Sigmoid colon (tissue), 6 donors: ENCODE measurements at regions not wholly inside any gene's neighbourhood (a gene's known extent, or its start where the extent isn't known, plus 50 kb on each side); places are given as distances from the start of the nearest gene placed in this dataset.

ENCODE experiments used
- DNase-seq: peaks from one replicate; pipeline ENCODE4 v3.0.0-alpha.2; 2019
- H3K27ac ChIP-seq, 4 donors: fragments of 200-600 bp; sonication (generic); one replicate each; pipeline ENCODE4 v1.5.1; 2016 to 2019; ENCODE audit warnings: mild to moderate bottlenecking in 1 of 4
- H3K27me3 ChIP-seq, 3 donors: fragments of 200-600 bp; sonication (generic); one replicate each; pipeline ENCODE4 v1.5.1; 2019; ENCODE audit warnings: mild to moderate bottlenecking in 1 of 3
- H3K36me3 ChIP-seq, 4 donors: fragments of 200-600 bp; sonication (generic); one replicate each; pipeline ENCODE4 v1.5.1; 2016 to 2019
- H3K4me1 ChIP-seq, 4 donors: fragments of 200-600 bp; sonication (generic); one replicate each; pipeline ENCODE4 v1.5.1; 2017 to 2019
- H3K4me3 ChIP-seq, 4 donors: fragments of 200-600 bp; sonication (generic); one replicate each; pipeline ENCODE4 v1.5.1; 2017 to 2019; ENCODE audit warnings: mild to moderate bottlenecking in 2 of 4, moderate library complexity in 1 of 4
- H3K9me3 ChIP-seq, 4 donors: fragments of 200-600 bp in 3 of 4; sonication (generic) in 3 of 4; one replicate each; pipeline versions ENCODE4 v1.5.1 to v1.6.1; 2013 to 2019
- EP300 ChIP-seq, 4 donors: sonication (generic); formaldehyde crosslinking; IDR thresholded peaks; one replicate each; pipeline ENCODE4 v1.6.1; 2017; ENCODE audit warnings: antibody characterized with exemption in 4 of 4
- POLR2A ChIP-seq, 2 donors: fragments of 450-650 bp; IDR thresholded peaks; one replicate each; pipeline ENCODE4 v1.6.1; 2016; ENCODE audit warnings: antibody characterized with exemption in 2 of 2, mild to moderate bottlenecking in 2 of 2, moderate library complexity in 2 of 2
- POLR2AphosphoS5 ChIP-seq, 4 donors: sonication (generic); formaldehyde crosslinking; IDR thresholded peaks; one replicate each; pipeline ENCODE4 v1.6.1; 2017; ENCODE audit warnings: antibody characterized with exemption in 4 of 4
- WGBS, 2 donors: extraction: QIAGEN DNeasy Blood & Tissue Kit; methylation state at CpG; one replicate each; pipeline ENCODE4 v1.1.7; 2013; 5-methylcytosine and 5-hydroxymethylcytosine counted together
- intact Hi-C: fragments of 100-400 bp; cut with DNase I; formaldehyde crosslinking; loops from one replicate; pipeline ENCODE4 v1.15.1; 2023
- TF ChIP-seq, protein P1 (sequence below), 4 experiments: fragments of 450-650 bp in 3 of 4; fragments of 200-600 bp in 1 of 4; IDR thresholded peaks; one replicate each; pipeline ENCODE4 v1.5.1; 2016 to 2019; ENCODE audit warnings: antibody characterized with exemption in 4 of 4, mild to moderate bottlenecking in 3 of 4, moderate library complexity in 2 of 4
- donor health status: healthy with polysubstance abuse.
- donor health status: healthy.

- Histone ChIP-seq H3K36me3 (no peaks in the 10 kb centered on the region), H3K4me3 (no peak overlapping the region), H3K27me3 (no peaks in the 10 kb centered on the region), H3K27ac (no peak overlapping the region), H3K9me3 (no peaks in the 10 kb centered on the region), H3K4me1 (no peaks in the 10 kb centered on the region)
- 84 to 88% methylated on average over 2 of the region's 2 CpGs for WGBS, 2 donors
- DNase-seq, result no peak
- intact Hi-C loops, result no loop called here
- no peak for TF ChIP-seq EP300 (IDR thresholded peaks at IDR 0.05)
- no peak for TF ChIP-seq POLR2AphosphoS5 (IDR thresholded peaks at IDR 0.05)
- no peak for TF ChIP-seq POLR2A (IDR thresholded peaks at IDR 0.05)
- TF ChIP-seq, protein P1, sequence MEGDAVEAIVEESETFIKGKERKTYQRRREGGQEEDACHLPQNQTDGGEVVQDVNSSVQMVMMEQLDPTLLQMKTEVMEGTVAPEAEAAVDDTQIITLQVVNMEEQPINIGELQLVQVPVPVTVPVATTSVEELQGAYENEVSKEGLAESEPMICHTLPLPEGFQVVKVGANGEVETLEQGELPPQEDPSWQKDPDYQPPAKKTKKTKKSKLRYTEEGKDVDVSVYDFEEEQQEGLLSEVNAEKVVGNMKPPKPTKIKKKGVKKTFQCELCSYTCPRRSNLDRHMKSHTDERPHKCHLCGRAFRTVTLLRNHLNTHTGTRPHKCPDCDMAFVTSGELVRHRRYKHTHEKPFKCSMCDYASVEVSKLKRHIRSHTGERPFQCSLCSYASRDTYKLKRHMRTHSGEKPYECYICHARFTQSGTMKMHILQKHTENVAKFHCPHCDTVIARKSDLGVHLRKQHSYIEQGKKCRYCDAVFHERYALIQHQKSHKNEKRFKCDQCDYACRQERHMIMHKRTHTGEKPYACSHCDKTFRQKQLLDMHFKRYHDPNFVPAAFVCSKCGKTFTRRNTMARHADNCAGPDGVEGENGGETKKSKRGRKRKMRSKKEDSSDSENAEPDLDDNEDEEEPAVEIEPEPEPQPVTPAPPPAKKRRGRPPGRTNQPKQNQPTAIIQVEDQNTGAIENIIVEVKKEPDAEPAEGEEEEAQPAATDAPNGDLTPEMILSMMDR (IDR thresholded peaks at IDR 0.05), result no peak
Measured at GRCh38 chr3:29212789-29213433, 68.0 kb upstream of the RBMS3 start.

- WGBS, 2 donors, result 92% methylated on average over 4 of the region's 4 CpGs
- no peaks in the 10 kb centered on the region for H3K9me3 ChIP-seq
- TF ChIP-seq POLR2A (IDR thresholded peaks at IDR 0.05), result no peak
- no peak for TF ChIP-seq POLR2AphosphoS5 (IDR thresholded peaks at IDR 0.05)
- TF ChIP-seq EP300 (IDR thresholded peaks at IDR 0.05), result no peak
- TF ChIP-seq, protein P1 (IDR thresholded peaks at IDR 0.05), result no peak
Measured at GRCh38 chr3:29214009-29214658, 66.7 kb upstream of the RBMS3 start.

DNA sequence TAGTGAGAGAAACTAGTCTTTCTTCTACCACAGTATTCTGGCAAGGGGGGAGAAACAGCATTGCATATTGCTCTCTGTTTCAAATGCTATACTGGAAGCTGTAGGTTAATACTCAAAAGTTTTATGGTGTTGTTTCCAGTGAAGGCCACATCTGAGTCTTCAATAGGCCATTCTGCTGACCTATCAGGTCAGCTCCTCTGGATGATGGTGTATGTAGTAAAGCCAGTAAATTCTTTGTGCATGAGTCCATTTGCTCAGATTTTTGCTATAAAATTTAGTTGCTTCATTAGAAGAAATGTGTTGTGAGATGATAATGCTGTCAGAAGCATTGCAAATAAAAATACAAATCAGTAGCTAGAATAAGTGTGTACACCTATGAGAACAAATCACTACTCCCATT is 64.9 kb upstream of the RBMS3 start:
- no peak overlapping the region for H3K27ac ChIP-seq
- H3K36me3 ChIP-seq, result no peaks in the 10 kb centered on the region
- H3K27me3 ChIP-seq, result no peaks in the 10 kb centered on the region
- TF ChIP-seq EP300 (IDR thresholded peaks at IDR 0.05), result no peak
- TF ChIP-seq POLR2AphosphoS5 (IDR thresholded peaks at IDR 0.05), result no peak
- no peak for TF ChIP-seq POLR2A (IDR thresholded peaks at IDR 0.05)
- TF ChIP-seq, protein P1 (IDR thresholded peaks at IDR 0.05), result no peak
- H3K9me3 ChIP-seq, result no peaks in the 10 kb centered on the region
- H3K4me1 ChIP-seq, result no peaks in the 10 kb centered on the region
- no peak for DNase-seq
- intact Hi-C loops, result no loop called here
- no peak overlapping the region for H3K4me3 ChIP-seq

More at GRCh38 chr3:29214009-29214658, 66.7 kb upstream of the RBMS3 start:
- Histone ChIP-seq H3K4me3 (no peak overlapping the region), H3K27ac (no peak overlapping the region), H3K4me1 (no peaks in the 10 kb centered on the region), H3K36me3 (no peaks in the 10 kb centered on the region), H3K27me3 (no peaks in the 10 kb centered on the region)
- no peak for DNase-seq
- intact Hi-C loops, result no loop called here

- 15 to 53% methylated on average over 2 of the region's 2 CpGs for WGBS, 2 donors
- H3K27me3 ChIP-seq, result no peaks in the 10 kb centered on the region
- intact Hi-C loops, result no loop called here
- no peaks in the 10 kb centered on the region for H3K36me3 ChIP-seq
- no peak overlapping the region for H3K4me3 ChIP-seq
- TF ChIP-seq, protein P1 (IDR thresholded peaks at IDR 0.05), result no peak
- TF ChIP-seq EP300 (IDR thresholded peaks at IDR 0.05) (no peak), POLR2AphosphoS5 (IDR thresholded peaks at IDR 0.05) (no peak), POLR2A (IDR thresholded peaks at IDR 0.05) (no peak)
- no peak for DNase-seq
- no peaks in the 10 kb centered on the region for H3K9me3 ChIP-seq
- H3K4me1 ChIP-seq, result peaks cover 0 to 18% (median 14%) of the 10 kb centered on the region in 4 donors
- no peak overlapping the region for H3K27ac ChIP-seq
Measured at GRCh38 chr3:29226706-29227105, 54.2 kb upstream of the RBMS3 start.
